Testis (tissue), 2 donors: ENCODE measurements at regions not wholly inside any gene's neighbourhood (a gene's known extent, or its start where the extent isn't known, plus 50 kb on each side); places are given as distances from the start of the nearest gene placed in this dataset.
"Not testable (repeated sequence)": the region's sequence is repeated elsewhere in the genome, so short reads cannot be mapped to it uniquely, and the experiment has no call there.

ENCODE experiments used
- DNase-seq: peaks from one replicate; pipeline ENCODE4 v3.0.0-alpha.2; 2019
- H3K27ac ChIP-seq, 2 donors: fragments of 200-600 bp; sonication (generic); one replicate each; pipeline ENCODE4 v1.5.1; 2019
- H3K27me3 ChIP-seq: fragments of 200-600 bp; sonication (generic); one replicate; pipeline ENCODE4 v1.5.1; 2019
- H3K36me3 ChIP-seq: fragments of 200-600 bp; sonication (generic); one replicate; pipeline ENCODE4 v1.5.1; 2017; ENCODE audit warnings: low read depth; ENCODE audit errors: missing control alignments
- H3K4me1 ChIP-seq: fragments of 200-600 bp; sonication (generic); one replicate; pipeline ENCODE4 v1.5.1; 2019
- H3K4me3 ChIP-seq, 2 donors: fragments of 200-600 bp; sonication (generic); one replicate each; pipeline ENCODE4 v1.5.1; 2017 to 2019
- H3K9me3 ChIP-seq: fragments of 200-600 bp; sonication (generic); one replicate; pipeline ENCODE4 v1.5.1; 2017
- POLR2A ChIP-seq: fragments of 450-650 bp; IDR thresholded peaks from one replicate; pipeline ENCODE4 v1.6.1; 2017; ENCODE audit warnings: antibody characterized with exemption, mild to moderate bottlenecking, moderate library complexity
- WGBS, 2 donors: methylation state at CpG; one replicate each; pipeline ENCODE4 v1.1.5; 2018; 5-methylcytosine and 5-hydroxymethylcytosine counted together
- intact Hi-C: fragments of 100-400 bp; cut with DNase I; formaldehyde crosslinking; loops from one replicate; pipeline ENCODE4 v1.15.1; 2023; ENCODE audit warnings: low total_unique reads
- TF ChIP-seq, protein P1 (sequence below), 3 experiments: fragments of 450-650 bp in 2 of 3; fragments of 200-600 bp in 1 of 3; sonication (generic) in 1 of 3; IDR thresholded peaks; one replicate each; pipeline ENCODE4 v1.5.1; 2016 to 2019; ENCODE audit warnings: antibody characterized with exemption in 3 of 3, mild to moderate bottlenecking in 2 of 3, moderate library complexity in 1 of 3

DNA sequence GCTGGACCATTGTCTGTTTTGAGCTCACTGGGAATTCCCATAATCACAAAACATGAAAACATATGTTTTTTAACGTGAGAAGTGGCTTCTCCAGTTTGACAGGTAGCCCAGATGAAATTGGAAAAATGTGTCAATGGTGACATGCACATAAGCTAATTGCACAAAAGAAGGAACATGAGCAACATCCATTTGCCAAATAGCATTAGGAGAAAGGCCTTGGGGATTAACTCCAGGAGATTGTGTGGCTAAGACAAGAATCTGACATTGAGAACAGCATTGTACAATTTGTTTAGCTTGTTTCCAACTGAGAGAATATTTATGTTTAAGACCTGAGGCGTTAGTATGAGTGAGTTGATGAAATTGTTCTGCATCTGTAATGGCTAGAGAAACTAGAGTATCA is 147.0 kb upstream of the API5 start:
- Histone ChIP-seq H3K9me3 (no peaks in the 10 kb centered on the region), H3K27ac (no peak overlapping the region), H3K27me3 (no peaks in the 10 kb centered on the region), H3K4me3 (no peak overlapping the region), H3K36me3 (no peaks in the 10 kb centered on the region), H3K4me1 (no peaks in the 10 kb centered on the region)
- TF ChIP-seq, protein P1, sequence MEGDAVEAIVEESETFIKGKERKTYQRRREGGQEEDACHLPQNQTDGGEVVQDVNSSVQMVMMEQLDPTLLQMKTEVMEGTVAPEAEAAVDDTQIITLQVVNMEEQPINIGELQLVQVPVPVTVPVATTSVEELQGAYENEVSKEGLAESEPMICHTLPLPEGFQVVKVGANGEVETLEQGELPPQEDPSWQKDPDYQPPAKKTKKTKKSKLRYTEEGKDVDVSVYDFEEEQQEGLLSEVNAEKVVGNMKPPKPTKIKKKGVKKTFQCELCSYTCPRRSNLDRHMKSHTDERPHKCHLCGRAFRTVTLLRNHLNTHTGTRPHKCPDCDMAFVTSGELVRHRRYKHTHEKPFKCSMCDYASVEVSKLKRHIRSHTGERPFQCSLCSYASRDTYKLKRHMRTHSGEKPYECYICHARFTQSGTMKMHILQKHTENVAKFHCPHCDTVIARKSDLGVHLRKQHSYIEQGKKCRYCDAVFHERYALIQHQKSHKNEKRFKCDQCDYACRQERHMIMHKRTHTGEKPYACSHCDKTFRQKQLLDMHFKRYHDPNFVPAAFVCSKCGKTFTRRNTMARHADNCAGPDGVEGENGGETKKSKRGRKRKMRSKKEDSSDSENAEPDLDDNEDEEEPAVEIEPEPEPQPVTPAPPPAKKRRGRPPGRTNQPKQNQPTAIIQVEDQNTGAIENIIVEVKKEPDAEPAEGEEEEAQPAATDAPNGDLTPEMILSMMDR (IDR thresholded peaks at IDR 0.05): no peak
- intact Hi-C loops: no loop called here
- 45 to 46% methylated on average over 2 of the region's 2 CpGs for WGBS, 2 donors
- no peak for DNase-seq

DNA sequence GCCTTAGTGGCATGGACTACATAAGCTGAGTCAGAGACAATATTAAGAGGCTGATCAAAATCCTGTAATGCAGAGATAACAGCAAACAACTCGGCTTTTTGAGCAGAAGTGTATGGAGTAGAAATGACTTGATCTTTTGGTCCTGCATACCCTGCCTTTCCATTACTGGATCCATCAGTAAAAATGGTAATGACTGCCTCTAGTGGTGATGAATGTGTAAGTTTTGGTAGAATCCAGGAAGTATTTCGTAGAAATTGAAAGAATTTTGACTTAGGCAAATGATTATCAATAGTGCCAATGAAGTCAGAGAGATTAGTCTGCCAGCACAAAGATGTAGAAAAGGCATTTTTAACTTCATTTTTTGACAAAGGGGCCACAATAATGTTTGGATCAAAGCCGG is 146.4 kb upstream of the API5 start:
- H3K27me3 ChIP-seq, intact Hi-C loops, H3K36me3 ChIP-seq, H3K4me1 ChIP-seq, H3K9me3 ChIP-seq, H3K27ac ChIP-seq, DNase-seq, H3K4me3 ChIP-seq: not testable (repeated sequence)
- 60 to 68% methylated on average over 3 of the region's 3 CpGs for WGBS, 2 donors

DNA sequence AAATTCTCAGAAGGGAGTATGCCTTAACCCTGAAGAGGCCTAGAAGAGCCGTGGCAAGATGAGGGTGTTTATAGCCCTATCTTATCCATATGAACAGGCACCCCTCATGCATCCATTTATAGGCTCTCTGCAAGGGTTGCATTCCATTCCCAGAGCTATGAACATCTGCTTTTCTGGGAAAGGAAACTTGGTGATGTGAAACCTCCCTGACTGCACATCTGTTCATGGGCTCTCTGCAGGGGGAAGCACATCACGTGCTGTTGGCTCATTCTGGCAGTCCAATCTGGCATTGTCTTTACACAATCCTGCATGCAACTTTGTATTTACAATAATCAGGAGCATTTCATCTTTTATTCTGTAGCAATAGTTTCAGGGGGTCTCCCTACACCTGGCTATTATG is 143.6 kb upstream of the API5 start:
- intact Hi-C loops, H3K27ac ChIP-seq, H3K4me1 ChIP-seq, H3K4me3 ChIP-seq, H3K27me3 ChIP-seq, DNase-seq, H3K36me3 ChIP-seq, H3K9me3 ChIP-seq: not testable (repeated sequence)
- 50 to 72% methylated on average over 1 to 2 of the region's 2 CpGs for WGBS, 2 donors

DNA sequence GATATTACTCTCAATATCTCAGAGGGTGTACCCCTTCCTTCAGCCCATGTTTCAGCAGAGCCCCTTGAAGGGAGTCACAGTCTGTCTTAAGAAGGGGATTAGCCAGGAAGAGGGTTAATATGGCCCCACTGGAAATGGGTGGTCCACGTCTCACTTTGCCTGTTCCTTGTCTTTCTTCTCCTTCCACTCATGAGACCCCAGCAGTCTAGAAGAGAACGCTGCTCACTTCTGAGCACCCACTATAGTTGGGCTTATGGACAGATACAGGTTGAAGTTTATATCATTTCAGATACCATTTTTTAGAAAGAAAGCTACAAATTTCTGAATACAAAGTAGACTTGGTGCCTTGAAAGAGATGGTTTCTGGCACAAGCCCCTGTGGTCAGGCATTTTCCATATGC is 139.3 kb upstream of the API5 start:
- intact Hi-C loops: no loop called here
- DNase-seq: no peak
- Histone ChIP-seq H3K4me1 (no peaks in the 10 kb centered on the region), H3K27ac (no peak overlapping the region), H3K27me3 (no peaks in the 10 kb centered on the region), H3K36me3 (no peaks in the 10 kb centered on the region), H3K9me3 (no peaks in the 10 kb centered on the region), H3K4me3 (no peak overlapping the region)
- WGBS, 2 donors: 70 to 81% methylated on average over 2 of the region's 2 CpGs
- TF ChIP-seq, protein P1 (IDR thresholded peaks at IDR 0.05): no peak
- no peak for TF ChIP-seq POLR2A

DNA sequence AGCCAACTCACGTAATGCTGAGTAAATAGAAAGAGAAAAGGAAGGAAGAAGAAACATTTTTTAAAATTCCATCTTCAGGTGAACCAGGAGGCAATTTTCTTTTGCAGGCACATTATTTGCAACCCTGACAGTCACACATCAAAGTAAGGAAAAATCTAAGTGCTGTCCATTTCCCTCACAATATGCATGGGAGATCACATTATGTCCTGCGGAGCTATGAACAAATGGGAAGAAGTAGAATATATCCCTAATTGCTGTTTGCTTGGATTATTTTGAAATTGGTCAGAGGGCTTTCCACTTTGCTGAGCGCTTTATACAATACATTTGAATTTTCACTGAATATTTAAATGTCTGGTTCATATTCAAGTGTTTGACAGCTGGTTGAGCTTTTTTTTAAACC is 133.8 kb upstream of the API5 start:
- Histone ChIP-seq H3K4me1 (no peaks in the 10 kb centered on the region), H3K27ac (no peak overlapping the region), H3K27me3 (no peaks in the 10 kb centered on the region), H3K36me3 (no peaks in the 10 kb centered on the region), H3K4me3 (no peak overlapping the region), H3K9me3 (no peaks in the 10 kb centered on the region)
- WGBS, 2 donors: 74 to 82% methylated on average over 3 of the region's 3 CpGs
- no peak for DNase-seq
- intact Hi-C loops: no loop called here
- TF ChIP-seq, protein P1 (IDR thresholded peaks at IDR 0.05): no peak
- no peak for TF ChIP-seq POLR2A

DNA sequence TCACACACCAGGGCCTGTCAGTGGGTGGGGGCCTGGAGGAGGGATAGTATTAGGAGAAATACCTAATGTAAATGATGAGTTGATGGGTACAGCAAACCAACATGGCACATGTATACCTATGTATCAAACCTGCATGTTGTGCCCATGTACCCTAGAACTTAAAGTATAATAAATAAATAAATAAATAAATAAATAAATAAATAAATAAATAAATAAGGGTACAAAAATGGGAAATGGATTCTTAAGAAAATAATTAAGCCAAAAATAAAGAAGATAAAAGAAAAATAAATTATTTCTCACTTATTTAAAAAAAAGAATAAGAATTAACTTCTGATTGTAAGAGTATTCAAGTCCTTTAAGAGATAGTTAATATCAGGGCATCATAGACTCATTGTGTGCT is 117.3 kb upstream of the API5 start:
- H3K27ac ChIP-seq, H3K9me3 ChIP-seq, H3K36me3 ChIP-seq, intact Hi-C loops, H3K4me3 ChIP-seq, DNase-seq, H3K27me3 ChIP-seq, H3K4me1 ChIP-seq: not testable (repeated sequence)

DNA sequence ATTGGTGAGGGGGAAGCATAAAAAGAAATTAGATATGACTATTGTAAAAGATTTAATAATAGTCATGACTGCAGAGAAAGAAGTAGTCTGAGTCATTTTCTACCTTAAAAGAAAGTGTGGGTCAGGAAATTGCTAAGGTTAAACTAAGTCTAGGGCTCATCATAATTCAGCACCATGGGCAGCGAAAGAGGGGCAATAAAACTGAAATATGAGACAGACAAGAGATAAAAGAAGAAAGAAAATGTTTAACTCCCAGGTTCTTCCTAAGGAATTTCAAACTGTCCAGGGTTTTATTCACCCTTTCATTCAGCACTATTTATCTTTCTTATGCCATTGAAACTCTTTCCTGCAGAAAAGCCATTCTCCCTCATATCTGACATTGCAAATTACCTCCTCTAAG is 114.4 kb upstream of the API5 start:
- Histone ChIP-seq H3K27ac (no peak overlapping the region), H3K36me3 (no peaks in the 10 kb centered on the region), H3K27me3 (no peaks in the 10 kb centered on the region), H3K4me1 (no peaks in the 10 kb centered on the region), H3K9me3 (no peaks in the 10 kb centered on the region), H3K4me3 (no peak overlapping the region)
- intact Hi-C loops: no loop called here
- no peak for DNase-seq
- WGBS, 2 donors: 11 to 24% methylated on average over 1 of the region's 1 CpG
- TF ChIP-seq POLR2A: no peak
- TF ChIP-seq, protein P1 (IDR thresholded peaks at IDR 0.05): no peak
